Thyroid gland (tissue), 4 donors: ENCODE measurements at regions not wholly inside any gene's neighbourhood (a gene's known extent, or its start where the extent isn't known, plus 50 kb on each side); places are given as distances from the start of the nearest gene placed in this dataset.

Source experiments
- DNase-seq, 2 donors: peaks; one replicate each; pipeline ENCODE4 v3.0.0-alpha.2; 2019
- H3K27ac ChIP-seq, 3 donors: fragments of 200-600 bp; sonication (generic); 1 replicate in 2 of 3; 2 replicates in 1 of 3; pipeline ENCODE4 v1.5.1; 2016 to 2019; ENCODE audit warnings: mild to moderate bottlenecking in 1 of 3, moderate library complexity in 1 of 3
- H3K27me3 ChIP-seq: fragments of 200-600 bp; sonication (generic); one replicate; pipeline ENCODE4 v1.5.1; 2019
- H3K36me3 ChIP-seq, 2 donors: fragments of 200-600 bp; sonication (generic); one replicate each; pipeline ENCODE4 v1.5.1; 2016 to 2019
- H3K4me1 ChIP-seq, 2 donors: fragments of 200-600 bp; sonication (generic); one replicate each; pipeline ENCODE4 v1.5.1; 2017 to 2019
- H3K4me3 ChIP-seq, 3 donors: fragments of 200-600 bp; sonication (generic); replicated peaks in 1 of 3; 1 replicate in 2 of 3; 2 replicates in 1 of 3; pipeline ENCODE4 v1.5.1; 2016; ENCODE audit warnings: mild to moderate bottlenecking in 1 of 3
- H3K9me3 ChIP-seq: fragments of 200-600 bp; sonication (generic); one replicate; pipeline ENCODE4 v1.5.1; 2017
- POLR2A ChIP-seq, 2 donors: fragments of 450-650 bp; IDR thresholded peaks; one replicate each; pipeline ENCODE4 v1.6.1; 2017; ENCODE audit warnings: antibody characterized with exemption in 2 of 2, mild to moderate bottlenecking in 2 of 2, moderate library complexity in 1 of 2
- WGBS, 2 donors: methylation state at CpG; one replicate each; pipeline ENCODE4 v1.1.5; 2017; 5-methylcytosine and 5-hydroxymethylcytosine counted together
- intact Hi-C: fragments of 100-400 bp; cut with DNase I; formaldehyde crosslinking; loops from one replicate; pipeline ENCODE4 v1.15.1; 2023
- TF ChIP-seq, protein P1 (sequence below), 6 experiments: fragments of 200-600 bp in 3 of 6; fragments of 450-650 bp in 3 of 6; sonication (generic) in 3 of 6; IDR thresholded peaks; one replicate each; pipeline ENCODE4 v1.5.1; 2016 to 2019; ENCODE audit warnings: antibody characterized with exemption in 6 of 6, mild to moderate bottlenecking in 2 of 6, inconsistent platforms in 1 of 6, moderate library complexity in 1 of 6

- WGBS, 2 donors = 88 to 95% methylated on average over 2 of the region's 2 CpGs
- Histone ChIP-seq H3K27me3 (no peaks in the 10 kb centered on the region), H3K4me1 (no peaks in the 10 kb centered on the region), H3K36me3 (no peaks in the 10 kb centered on the region), H3K27ac (no peak overlapping the region), H3K4me3 (no peak overlapping the region), H3K9me3 (no peaks in the 10 kb centered on the region)
- intact Hi-C loops = no loop called here
- TF ChIP-seq, protein P1, sequence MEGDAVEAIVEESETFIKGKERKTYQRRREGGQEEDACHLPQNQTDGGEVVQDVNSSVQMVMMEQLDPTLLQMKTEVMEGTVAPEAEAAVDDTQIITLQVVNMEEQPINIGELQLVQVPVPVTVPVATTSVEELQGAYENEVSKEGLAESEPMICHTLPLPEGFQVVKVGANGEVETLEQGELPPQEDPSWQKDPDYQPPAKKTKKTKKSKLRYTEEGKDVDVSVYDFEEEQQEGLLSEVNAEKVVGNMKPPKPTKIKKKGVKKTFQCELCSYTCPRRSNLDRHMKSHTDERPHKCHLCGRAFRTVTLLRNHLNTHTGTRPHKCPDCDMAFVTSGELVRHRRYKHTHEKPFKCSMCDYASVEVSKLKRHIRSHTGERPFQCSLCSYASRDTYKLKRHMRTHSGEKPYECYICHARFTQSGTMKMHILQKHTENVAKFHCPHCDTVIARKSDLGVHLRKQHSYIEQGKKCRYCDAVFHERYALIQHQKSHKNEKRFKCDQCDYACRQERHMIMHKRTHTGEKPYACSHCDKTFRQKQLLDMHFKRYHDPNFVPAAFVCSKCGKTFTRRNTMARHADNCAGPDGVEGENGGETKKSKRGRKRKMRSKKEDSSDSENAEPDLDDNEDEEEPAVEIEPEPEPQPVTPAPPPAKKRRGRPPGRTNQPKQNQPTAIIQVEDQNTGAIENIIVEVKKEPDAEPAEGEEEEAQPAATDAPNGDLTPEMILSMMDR (IDR thresholded peaks at IDR 0.05) = no peak
- no peak for TF ChIP-seq POLR2A (IDR thresholded peaks at IDR 0.05)
- DNase-seq = no peak
These were observed 261.4 kb downstream of the TJP1 start for GRCh38 chr15:29560896-29561295.

DNA sequence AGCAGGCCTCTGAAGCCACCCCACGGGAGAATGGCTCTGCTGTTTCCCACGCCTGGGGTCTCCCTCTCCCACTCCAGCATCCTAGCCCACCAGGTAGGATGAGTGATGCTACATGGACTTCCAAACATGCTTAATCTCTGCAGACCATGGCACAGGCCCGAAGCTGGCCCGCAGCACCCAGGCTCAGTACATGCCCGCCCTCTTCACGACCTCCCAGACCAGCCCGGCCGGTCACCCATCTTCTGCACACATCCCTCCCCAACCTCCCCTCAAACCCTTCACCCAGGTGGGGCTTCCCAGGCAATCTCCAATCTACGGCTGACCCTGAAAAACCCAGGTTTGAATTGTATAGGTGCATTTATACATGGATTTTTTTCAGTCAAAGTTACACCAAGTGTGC is 264.0 kb downstream of the TJP1 start:
- TF ChIP-seq POLR2A (IDR thresholded peaks at IDR 0.05) = no peak
- TF ChIP-seq, protein P1 (IDR thresholded peaks at IDR 0.05) = no peak
- WGBS, 2 donors = 93 to 95% methylated on average over 9 of the region's 9 CpGs
- DNase-seq = no peak

DNA sequence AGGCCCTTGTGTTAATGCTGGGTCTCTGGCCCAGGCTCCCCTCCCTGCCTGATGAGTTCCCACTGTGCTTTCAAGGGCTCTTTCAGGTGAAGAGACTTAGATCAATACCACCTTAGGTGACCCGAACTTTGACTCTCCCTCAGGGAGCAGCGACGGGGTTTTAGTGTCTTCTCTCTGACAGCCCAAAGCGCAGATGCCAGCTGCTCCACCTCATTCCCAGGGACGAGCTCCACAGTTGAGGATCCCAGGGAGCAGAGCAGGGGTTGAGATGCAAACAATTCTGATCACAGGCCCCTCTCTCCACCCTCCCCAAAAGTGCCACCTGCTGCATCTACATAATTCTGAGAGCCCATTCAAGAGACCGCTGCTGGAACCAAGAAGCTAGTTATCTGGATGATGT is 265.1 kb downstream of the TJP1 start:
- Histone ChIP-seq H3K36me3 (no peaks in the 10 kb centered on the region), H3K9me3 (no peaks in the 10 kb centered on the region), H3K4me3 (no peak overlapping the region), H3K27ac (no peak overlapping the region), H3K27me3 (no peaks in the 10 kb centered on the region), H3K4me1 (no peaks in the 10 kb centered on the region)
- intact Hi-C loops = no loop called here
- DNase-seq = no peak
- TF ChIP-seq, protein P1 (IDR thresholded peaks at IDR 0.05) = no peak
- TF ChIP-seq POLR2A (IDR thresholded peaks at IDR 0.05) = no peak
- WGBS, 2 donors = 79 to 89% methylated on average over 5 to 6 of the region's 6 CpGs

More for the DNA sequence above, 264.0 kb downstream of the TJP1 start:
- Histone ChIP-seq H3K27me3 (no peaks in the 10 kb centered on the region), H3K36me3 (no peaks in the 10 kb centered on the region), H3K4me1 (no peaks in the 10 kb centered on the region), H3K27ac (no peak overlapping the region), H3K9me3 (no peaks in the 10 kb centered on the region), H3K4me3 (no peak overlapping the region)
- intact Hi-C loops = no loop called here

GRCh38 chr15:29556380-29556779 is 265.9 kb downstream of the TJP1 start:
- 77 to 85% methylated on average over 4 of the region's 4 CpGs for WGBS, 2 donors
- H3K27ac ChIP-seq = no peak overlapping the region
- no peak overlapping the region for H3K4me3 ChIP-seq
- H3K4me1 ChIP-seq = no peaks in the 10 kb centered on the region
- no peaks in the 10 kb centered on the region for H3K9me3 ChIP-seq
- H3K27me3 ChIP-seq = no peaks in the 10 kb centered on the region
- TF ChIP-seq POLR2A (IDR thresholded peaks at IDR 0.05) = no peak
- TF ChIP-seq, protein P1 (IDR thresholded peaks at IDR 0.05) = no peak
- no peaks in the 10 kb centered on the region for H3K36me3 ChIP-seq
- intact Hi-C loops = no loop called here
- no peak for DNase-seq

DNA sequence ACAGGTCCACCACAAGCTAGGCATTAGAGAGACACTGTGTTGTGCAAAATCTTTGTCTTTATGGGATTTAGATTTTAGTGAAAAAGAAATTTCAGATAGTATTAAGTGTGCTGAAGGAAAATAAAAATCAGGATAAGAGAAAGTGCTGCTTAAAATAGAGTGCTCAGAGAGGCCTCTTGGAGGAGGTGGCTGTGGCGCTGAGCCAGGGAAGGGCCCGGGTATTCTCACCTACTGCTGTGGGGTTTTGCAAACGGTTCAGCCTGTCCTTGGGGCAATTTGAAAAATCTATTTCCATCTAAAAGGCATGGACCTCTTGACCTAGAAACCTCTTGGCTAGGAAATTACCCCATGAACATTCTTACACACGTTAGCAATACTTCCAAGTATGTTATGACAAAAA is 267.7 kb downstream of the TJP1 start:
- intact Hi-C loops = no loop called here

More for the DNA sequence above, 267.7 kb downstream of the TJP1 start:
- no peaks in the 10 kb centered on the region for H3K27me3 ChIP-seq
- H3K4me1 ChIP-seq = no peaks in the 10 kb centered on the region
- no peak for TF ChIP-seq POLR2A (IDR thresholded peaks at IDR 0.05)
- TF ChIP-seq, protein P1 (IDR thresholded peaks at IDR 0.05) = no peak
- DNase-seq = peak; percentile 57 to 58
- H3K9me3 ChIP-seq = no peaks in the 10 kb centered on the region
- H3K36me3 ChIP-seq = no peaks in the 10 kb centered on the region
- H3K4me3 ChIP-seq = no peak overlapping the region
- WGBS, 2 donors = 30 to 46% methylated on average over 4 of the region's 4 CpGs
- H3K27ac ChIP-seq = no peak overlapping the region
